ENCODE measurements at regions not wholly inside any gene's neighbourhood (a gene's known extent, or its start where the extent isn't known, plus 50 kb on each side); places are given as distances from the start of the nearest gene placed in this dataset.

DNA sequence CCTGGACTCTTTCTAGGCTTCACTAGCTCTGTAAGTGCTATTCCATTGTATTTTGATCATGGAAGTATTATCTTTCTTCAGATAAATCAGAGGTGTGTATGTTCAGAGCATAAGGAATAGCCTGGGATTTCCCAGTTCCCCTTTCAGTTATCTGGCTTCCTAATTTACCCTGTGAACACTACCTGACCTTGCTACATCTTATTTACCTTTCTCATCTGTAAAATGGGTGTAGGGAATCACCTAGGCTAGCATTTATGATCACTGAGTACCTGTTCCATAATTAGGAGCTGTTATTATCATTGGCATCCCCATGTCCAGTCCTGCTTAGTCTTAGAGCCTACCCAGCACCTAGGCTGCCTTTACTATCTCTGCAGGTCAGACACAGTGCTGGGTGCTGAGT lies 149.3 kb upstream of the NR2F2 start:
- TF ChIP-seq EZH2 (IDR thresholded peaks at IDR 0.05; ENCODE audit: low read length) (no peak), CTCF (optimal IDR thresholded peaks at IDR 0.05 in 1 of 3, IDR thresholded peaks at IDR 0.05 in 1 of 3, conservative IDR thresholded peaks at IDR 0.05 in 1 of 3; ENCODE audit: extremely low read depth in 1 of 3, insufficient read depth in 2 of 3, low read length in 3 of 3) (no peak)

All from keratinocyte (primary cell).